ENCODE measurements at regions not wholly inside any gene's neighbourhood (a gene's known extent, or its start where the extent isn't known, plus 50 kb on each side); places are given as distances from the start of the nearest gene placed in this dataset.

DNA sequence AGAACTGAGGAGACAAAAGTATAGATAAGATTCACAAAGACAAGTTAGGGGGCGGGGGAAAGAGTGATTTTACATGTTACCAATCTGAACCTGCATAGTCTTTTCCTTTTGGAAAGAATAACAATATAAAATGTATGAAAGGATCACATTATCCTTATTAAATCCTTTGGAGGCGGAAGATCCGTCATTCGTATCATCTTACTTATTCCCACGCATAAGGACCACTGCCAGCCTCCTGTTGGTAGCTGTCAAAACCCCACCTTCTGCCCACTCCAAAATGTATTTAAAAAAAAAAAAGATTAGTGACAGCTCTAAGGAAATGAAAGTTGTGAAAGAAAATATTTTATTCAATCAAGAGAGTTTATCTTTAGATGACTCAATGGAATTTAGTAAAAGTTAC lies 821.0 kb upstream of the CELF2 start:
- TF ChIP-seq, protein P1, sequence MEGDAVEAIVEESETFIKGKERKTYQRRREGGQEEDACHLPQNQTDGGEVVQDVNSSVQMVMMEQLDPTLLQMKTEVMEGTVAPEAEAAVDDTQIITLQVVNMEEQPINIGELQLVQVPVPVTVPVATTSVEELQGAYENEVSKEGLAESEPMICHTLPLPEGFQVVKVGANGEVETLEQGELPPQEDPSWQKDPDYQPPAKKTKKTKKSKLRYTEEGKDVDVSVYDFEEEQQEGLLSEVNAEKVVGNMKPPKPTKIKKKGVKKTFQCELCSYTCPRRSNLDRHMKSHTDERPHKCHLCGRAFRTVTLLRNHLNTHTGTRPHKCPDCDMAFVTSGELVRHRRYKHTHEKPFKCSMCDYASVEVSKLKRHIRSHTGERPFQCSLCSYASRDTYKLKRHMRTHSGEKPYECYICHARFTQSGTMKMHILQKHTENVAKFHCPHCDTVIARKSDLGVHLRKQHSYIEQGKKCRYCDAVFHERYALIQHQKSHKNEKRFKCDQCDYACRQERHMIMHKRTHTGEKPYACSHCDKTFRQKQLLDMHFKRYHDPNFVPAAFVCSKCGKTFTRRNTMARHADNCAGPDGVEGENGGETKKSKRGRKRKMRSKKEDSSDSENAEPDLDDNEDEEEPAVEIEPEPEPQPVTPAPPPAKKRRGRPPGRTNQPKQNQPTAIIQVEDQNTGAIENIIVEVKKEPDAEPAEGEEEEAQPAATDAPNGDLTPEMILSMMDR (IDR thresholded peaks at IDR 0.05; ENCODE audit: low read length) = no peak
- TF ChIP-seq EZH2 (IDR thresholded peaks at IDR 0.05; ENCODE audit: borderline replicate concordance, low read length) = no peak
